GM23338 (cell line): ENCODE measurements at regions not wholly inside any gene's neighbourhood (a gene's known extent, or its start where the extent isn't known, plus 50 kb on each side); places are given as distances from the start of the nearest gene placed in this dataset.
A peak's percentile ranks its signal among the peaks of the same experiment; 100 is the strongest.

Source experiments
- ATAC-seq: fragments of 200-7000 bp; cut with Tn5 transposase; 3 replicates; pipeline ENCODE4 v1.9.1; 2020
- DNase-seq: peaks from one replicate; pipeline ENCODE4 v3.0.0-alpha.2; 2015; ENCODE audit warnings: low spot score
- H2AFZ ChIP-seq: fragments of 200-600 bp; sonication (generic); 2 replicates; pipeline ENCODE4 v1.8.0; 2016; ENCODE audit warnings: antibody characterized with exemption, mild to moderate bottlenecking, moderate library complexity
- H3F3A ChIP-seq: fragments of 200-600 bp; sonication (generic); replicated peaks from 2 replicates; pipeline ENCODE4 v1.8.0; 2017; ENCODE audit warnings: antibody characterized with exemption, mixed run types, low read depth
- H3K27ac ChIP-seq: fragments of 200-600 bp; sonication (generic); 2 replicates; pipeline ENCODE4 v1.6.1; 2016; ENCODE audit warnings: low read depth
- H3K27me3 ChIP-seq: fragments of 200-600 bp; sonication (generic); 2 replicates; pipeline ENCODE4 v1.8.0; 2016; ENCODE audit warnings: mild to moderate bottlenecking, mixed run types, moderate library complexity; ENCODE audit not compliant: insufficient read depth
- H3K36me3 ChIP-seq: fragments of 200-600 bp; sonication (generic); 2 replicates; pipeline ENCODE4 v1.8.0; 2016; ENCODE audit warnings: mild to moderate bottlenecking; ENCODE audit not compliant: insufficient read depth
- H3K4me1 ChIP-seq: fragments of 200-600 bp; sonication (generic); 2 replicates; pipeline ENCODE4 v1.8.0; 2016; ENCODE audit warnings: mild to moderate bottlenecking, moderate library complexity; ENCODE audit not compliant: insufficient read depth
- H3K4me2 ChIP-seq: fragments of 200-600 bp; sonication (generic); 2 replicates; pipeline ENCODE4 v1.7.1; 2017; ENCODE audit warnings: mixed run types
- H3K4me3 ChIP-seq: fragments of 200-600 bp; sonication (generic); 2 replicates; pipeline ENCODE4 v1.6.1; 2016; ENCODE audit warnings: mixed run types
- H3K79me2 ChIP-seq: fragments of 200-600 bp; sonication (generic); replicated peaks from 2 replicates; pipeline ENCODE4 v1.8.0; 2017; ENCODE audit warnings: mild to moderate bottlenecking; ENCODE audit not compliant: insufficient read depth
- H3K9me2 ChIP-seq: fragments of 200-600 bp; sonication (generic); 2 replicates; pipeline ENCODE4 v1.8.0; 2017; ENCODE audit not compliant: insufficient read depth
- H4K20me1 ChIP-seq: fragments of 200-600 bp; sonication (generic); replicated peaks from 2 replicates; pipeline ENCODE4 v1.8.0; 2017; ENCODE audit warnings: mild to moderate bottlenecking; ENCODE audit not compliant: insufficient read depth
- H3K27ac Mint-ChIP-seq: 2 replicates; pipeline ENCODE4 v1.8.0; 2020; ENCODE audit warnings: inconsistent platforms, mild to moderate bottlenecking, moderate library complexity, mixed read lengths
- H3K27me3 Mint-ChIP-seq: 3 replicates; pipeline ENCODE4 v1.8.0; 2022; ENCODE audit warnings: low read depth, mild to moderate bottlenecking, moderate library complexity, mixed read lengths, inconsistent platforms; ENCODE audit not compliant: insufficient read depth, poor library complexity
- H3K36me3 Mint-ChIP-seq: 3 replicates; pipeline ENCODE4 v1.8.0; 2021; ENCODE audit warnings: low read depth, mild to moderate bottlenecking, inconsistent platforms, moderate library complexity, mixed read lengths
- H3K4me1 Mint-ChIP-seq: 3 replicates; pipeline ENCODE4 v1.8.0; 2020; ENCODE audit warnings: mild to moderate bottlenecking, inconsistent platforms, mixed read lengths
- H3K4me3 Mint-ChIP-seq: 3 replicates; pipeline ENCODE4 v1.8.0; 2021; ENCODE audit warnings: moderate library complexity, mild to moderate bottlenecking, inconsistent platforms, mixed read lengths
- H3K9me3 Mint-ChIP-seq: 3 replicates; pipeline ENCODE4 v1.8.0; 2020; ENCODE audit warnings: moderate library complexity, mild to moderate bottlenecking, inconsistent platforms, mixed read lengths
- CTCF ChIP-seq, 2 experiments: fragments of 200-600 bp in 1 of 2; sonication (generic) in 1 of 2; conservative IDR thresholded peaks; 2 replicates each; pipeline versions ENCODE4 v1.5.1 to v1.6.1; 2016 to 2017; ENCODE audit warnings: antibody characterized with exemption in 2 of 2, low read depth in 2 of 2, mild to moderate bottlenecking in 2 of 2, moderate library complexity in 1 of 2
- EZH2 ChIP-seq: fragments of 200-600 bp; sonication (generic); IDR thresholded peaks from one replicate; pipeline ENCODE4 v1.8.0; 2017; ENCODE audit warnings: antibody characterized with exemption, mild to moderate bottlenecking, low read depth; ENCODE audit not compliant: unreplicated experiment
- EZH2phosphoT487 ChIP-seq: fragments of 200-600 bp; sonication (generic); IDR thresholded peaks from one replicate; pipeline ENCODE4 v1.8.1; 2018; ENCODE audit warnings: antibody characterized with exemption; ENCODE audit not compliant: unreplicated experiment
- JUNB ChIP-seq: IDR thresholded peaks from one replicate; pipeline ENCODE4 v1.6.1; 2016; ENCODE audit warnings: antibody characterized with exemption; ENCODE audit not compliant: unreplicated experiment
- POLR2AphosphoS5 ChIP-seq: IDR thresholded peaks from 2 replicates; pipeline ENCODE4 v1.6.1; 2016; ENCODE audit warnings: antibody characterized with exemption, low read depth
- STAT1 ChIP-seq: IDR thresholded peaks from one replicate; pipeline ENCODE4 v1.6.1; 2016; ENCODE audit warnings: antibody characterized with exemption; ENCODE audit not compliant: unreplicated experiment
- ZNF114 ChIP-seq: fragments of 250-450 bp; sonication (Bioruptor Pico); IDR thresholded peaks from 2 replicates; pipeline ENCODE4 v1.5.0; 2020; ENCODE audit warnings: mild to moderate bottlenecking, moderate library complexity
- ZNF331 ChIP-seq: fragments of 250-450 bp; sonication (Bioruptor Pico); IDR thresholded peaks from 2 replicates; pipeline ENCODE4 v1.5.0; 2020; ENCODE audit warnings: low read depth, mild to moderate bottlenecking, moderate library complexity
- ZNF462 ChIP-seq: fragments of 250-450 bp; sonication (Bioruptor Pico); IDR thresholded peaks from 2 replicates; pipeline ENCODE4 v1.5.0; 2020; ENCODE audit warnings: mild to moderate bottlenecking, moderate library complexity

GRCh38 chr3:46086083-46086437, 58.8 kb upstream of the XCR1 start (continued):
- no peak for TF ChIP-seq ZNF462 (CRISPR knock-in tag)
- no peak for TF ChIP-seq CTCF (conservative IDR thresholded peaks at IDR 0.05; ENCODE audit: low read depth in 2 of 2)
- TF ChIP-seq STAT1, result no peak
- no peak for TF ChIP-seq POLR2AphosphoS5

GRCh38 chr3:46085421-46086082, 58.3 kb upstream of the XCR1 start:
- H3K27me3 ChIP-seq, result no peaks in the 10 kb centered on the region
- no peaks in the 10 kb centered on the region for H3K36me3 ChIP-seq
- no peaks in the 10 kb centered on the region for H3K79me2 ChIP-seq
- H3K4me3 ChIP-seq, result no peak overlapping the region
- H3K4me1 ChIP-seq, result no peaks in the 10 kb centered on the region
- Mint-ChIP-seq H3K4me1 (peaks cover 4% of the 10 kb centered on the region), H3K27me3 (peaks cover 4% of the 10 kb centered on the region), H3K27ac (peak overlapping the region; percentile 1; the same call in 1 of the 2 replicates), H3K36me3 (no peaks in the 10 kb centered on the region), H3K4me3 (no peak overlapping the region), H3K9me3 (no peaks in the 10 kb centered on the region)
- no peak overlapping the region for H2AFZ ChIP-seq
- no peak for DNase-seq
- H4K20me1 ChIP-seq, result no peaks in the 10 kb centered on the region
- H3K4me2 ChIP-seq, result no peak overlapping the region
- no peak for ATAC-seq
- no peaks in the 10 kb centered on the region for H3K9me2 ChIP-seq
- no peak overlapping the region for H3K27ac ChIP-seq
- H3F3A ChIP-seq, result no peaks in the 10 kb centered on the region
- no peak for TF ChIP-seq EZH2
- no peak for TF ChIP-seq JUNB
- TF ChIP-seq ZNF331 (CRISPR knock-in tag), result no peak
- no peak for TF ChIP-seq CTCF (conservative IDR thresholded peaks at IDR 0.05; ENCODE audit: low read depth in 2 of 2)
- no peak for TF ChIP-seq POLR2AphosphoS5
- no peak for TF ChIP-seq ZNF114 (CRISPR knock-in tag)
- no peak for TF ChIP-seq STAT1
- no peak for TF ChIP-seq EZH2phosphoT487
